ENCODE measurements at regions not wholly inside any gene's neighbourhood (a gene's known extent, or its start where the extent isn't known, plus 50 kb on each side); places are given as distances from the start of the nearest gene placed in this dataset.

DNA sequence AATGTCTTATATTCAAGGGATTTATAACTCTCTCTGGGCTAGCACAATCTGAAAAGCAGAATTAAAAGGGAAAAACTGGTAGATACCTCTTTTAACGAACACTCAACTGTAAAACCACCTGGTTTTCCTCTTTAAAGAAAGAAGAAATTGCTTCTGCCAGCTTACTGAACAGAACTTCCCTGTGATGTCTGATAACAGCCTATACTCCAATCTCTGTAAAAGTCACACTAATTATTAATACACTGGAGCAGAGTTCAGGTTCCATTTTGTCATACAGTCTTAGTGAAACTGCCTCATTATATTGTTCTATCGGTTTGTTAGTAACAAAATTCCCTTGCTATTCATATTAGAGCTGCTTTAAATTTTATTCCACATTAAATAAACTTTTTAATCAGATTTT lies 251.0 kb upstream of the STARD13 start:
- no peaks in the 10 kb centered on the region for H3K36me3 ChIP-seq (ENCODE audit: insufficient read depth, low read length)
- no peak for TF ChIP-seq SMC3 (conservative IDR thresholded peaks at IDR 0.05; ENCODE audit: poor library complexity)
- no peak for TF ChIP-seq POLR2AphosphoS5 (IDR thresholded peaks at IDR 0.05)
- TF ChIP-seq EP300 (conservative IDR thresholded peaks at IDR 0.05; ENCODE audit: poor library complexity, severe bottlenecking) = no peak
- no peak for TF ChIP-seq TAF1 (IDR thresholded peaks at IDR 0.05; ENCODE audit: low read depth)
- TF ChIP-seq, protein P1, sequence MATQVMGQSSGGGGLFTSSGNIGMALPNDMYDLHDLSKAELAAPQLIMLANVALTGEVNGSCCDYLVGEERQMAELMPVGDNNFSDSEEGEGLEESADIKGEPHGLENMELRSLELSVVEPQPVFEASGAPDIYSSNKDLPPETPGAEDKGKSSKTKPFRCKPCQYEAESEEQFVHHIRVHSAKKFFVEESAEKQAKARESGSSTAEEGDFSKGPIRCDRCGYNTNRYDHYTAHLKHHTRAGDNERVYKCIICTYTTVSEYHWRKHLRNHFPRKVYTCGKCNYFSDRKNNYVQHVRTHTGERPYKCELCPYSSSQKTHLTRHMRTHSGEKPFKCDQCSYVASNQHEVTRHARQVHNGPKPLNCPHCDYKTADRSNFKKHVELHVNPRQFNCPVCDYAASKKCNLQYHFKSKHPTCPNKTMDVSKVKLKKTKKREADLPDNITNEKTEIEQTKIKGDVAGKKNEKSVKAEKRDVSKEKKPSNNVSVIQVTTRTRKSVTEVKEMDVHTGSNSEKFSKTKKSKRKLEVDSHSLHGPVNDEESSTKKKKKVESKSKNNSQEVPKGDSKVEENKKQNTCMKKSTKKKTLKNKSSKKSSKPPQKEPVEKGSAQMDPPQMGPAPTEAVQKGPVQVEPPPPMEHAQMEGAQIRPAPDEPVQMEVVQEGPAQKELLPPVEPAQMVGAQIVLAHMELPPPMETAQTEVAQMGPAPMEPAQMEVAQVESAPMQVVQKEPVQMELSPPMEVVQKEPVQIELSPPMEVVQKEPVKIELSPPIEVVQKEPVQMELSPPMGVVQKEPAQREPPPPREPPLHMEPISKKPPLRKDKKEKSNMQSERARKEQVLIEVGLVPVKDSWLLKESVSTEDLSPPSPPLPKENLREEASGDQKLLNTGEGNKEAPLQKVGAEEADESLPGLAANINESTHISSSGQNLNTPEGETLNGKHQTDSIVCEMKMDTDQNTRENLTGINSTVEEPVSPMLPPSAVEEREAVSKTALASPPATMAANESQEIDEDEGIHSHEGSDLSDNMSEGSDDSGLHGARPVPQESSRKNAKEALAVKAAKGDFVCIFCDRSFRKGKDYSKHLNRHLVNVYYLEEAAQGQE (IDR thresholded peaks at IDR 0.05; ENCODE audit: borderline replicate concordance) = no peak
- no peak for TF ChIP-seq MXI1 (conservative IDR thresholded peaks at IDR 0.05; ENCODE audit: poor library complexity, severe bottlenecking)
- no peak for TF ChIP-seq RAD21 (conservative IDR thresholded peaks at IDR 0.05)
- TF ChIP-seq, protein P2, sequence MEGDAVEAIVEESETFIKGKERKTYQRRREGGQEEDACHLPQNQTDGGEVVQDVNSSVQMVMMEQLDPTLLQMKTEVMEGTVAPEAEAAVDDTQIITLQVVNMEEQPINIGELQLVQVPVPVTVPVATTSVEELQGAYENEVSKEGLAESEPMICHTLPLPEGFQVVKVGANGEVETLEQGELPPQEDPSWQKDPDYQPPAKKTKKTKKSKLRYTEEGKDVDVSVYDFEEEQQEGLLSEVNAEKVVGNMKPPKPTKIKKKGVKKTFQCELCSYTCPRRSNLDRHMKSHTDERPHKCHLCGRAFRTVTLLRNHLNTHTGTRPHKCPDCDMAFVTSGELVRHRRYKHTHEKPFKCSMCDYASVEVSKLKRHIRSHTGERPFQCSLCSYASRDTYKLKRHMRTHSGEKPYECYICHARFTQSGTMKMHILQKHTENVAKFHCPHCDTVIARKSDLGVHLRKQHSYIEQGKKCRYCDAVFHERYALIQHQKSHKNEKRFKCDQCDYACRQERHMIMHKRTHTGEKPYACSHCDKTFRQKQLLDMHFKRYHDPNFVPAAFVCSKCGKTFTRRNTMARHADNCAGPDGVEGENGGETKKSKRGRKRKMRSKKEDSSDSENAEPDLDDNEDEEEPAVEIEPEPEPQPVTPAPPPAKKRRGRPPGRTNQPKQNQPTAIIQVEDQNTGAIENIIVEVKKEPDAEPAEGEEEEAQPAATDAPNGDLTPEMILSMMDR (IDR thresholded peaks at IDR 0.05; ENCODE audit: poor library complexity, severe bottlenecking) = no peak
- no peak for TF ChIP-seq EZH2 (IDR thresholded peaks at IDR 0.05; ENCODE audit: borderline replicate concordance, insufficient read depth, low read length, poor library complexity, severe bottlenecking)
- no peak overlapping the region for H3K4me3 ChIP-seq (ENCODE audit: low read length)
- no peaks in the 10 kb centered on the region for H3K27me3 ChIP-seq (ENCODE audit: insufficient read depth, low read depth, low read length)
- H4K20me1 ChIP-seq (ENCODE audit: insufficient read depth) = no peaks in the 10 kb centered on the region
- no peak overlapping the region for H2AFZ ChIP-seq (ENCODE audit: low read depth, low read length)
- no peak overlapping the region for H3K4me2 ChIP-seq (ENCODE audit: low read length)
- no peaks in the 10 kb centered on the region for H3K9me3 ChIP-seq (ENCODE audit: low read length)
- H3K27ac ChIP-seq (ENCODE audit: low read length) = no peak overlapping the region
- no peaks in the 10 kb centered on the region for H3K9me2 ChIP-seq (ENCODE audit: insufficient read depth, low read length)
- H3F3A ChIP-seq (ENCODE audit: insufficient read depth, low read length, poor library complexity, severe bottlenecking) = peaks cover 2% of the 10 kb centered on the region
- no peaks in the 10 kb centered on the region for H3K79me2 ChIP-seq (replicated peaks; ENCODE audit: insufficient read depth, low read length)
- no peak overlapping the region for H3K9ac ChIP-seq (ENCODE audit: low read length)

DNA sequence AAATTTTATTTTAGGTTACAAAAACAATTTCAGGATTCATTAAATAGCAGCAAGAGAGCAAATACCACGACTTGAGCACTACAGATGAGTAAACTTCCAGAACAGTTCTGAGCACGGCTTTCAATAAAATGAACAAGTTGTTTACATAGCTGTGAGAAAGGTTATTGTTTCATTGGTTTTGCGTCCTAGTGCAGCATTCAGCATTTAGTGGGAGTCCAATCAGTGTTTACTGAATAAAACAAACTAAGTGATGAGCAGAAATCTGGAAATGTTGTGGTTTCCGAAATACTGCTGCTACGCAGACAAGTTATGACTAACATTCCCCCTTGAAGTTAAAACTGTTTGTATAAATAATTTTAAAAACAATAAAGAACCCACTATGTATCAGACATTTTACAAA lies 251.5 kb upstream of the STARD13 start:
- Histone ChIP-seq H3K27me3 (ENCODE audit: insufficient read depth, low read depth, low read length) (no peaks in the 10 kb centered on the region), H3K9me3 (ENCODE audit: low read length) (no peaks in the 10 kb centered on the region), H3K4me3 (ENCODE audit: low read length) (no peak overlapping the region), H2AFZ (ENCODE audit: low read depth, low read length) (no peak overlapping the region), H3K9me2 (ENCODE audit: insufficient read depth, low read length) (no peaks in the 10 kb centered on the region), H3K27ac (ENCODE audit: low read length) (no peak overlapping the region), H3K79me2 (replicated peaks; ENCODE audit: insufficient read depth, low read length) (no peaks in the 10 kb centered on the region), H3F3A (ENCODE audit: insufficient read depth, low read length, poor library complexity, severe bottlenecking) (peaks cover 4% of the 10 kb centered on the region), H4K20me1 (ENCODE audit: insufficient read depth) (no peaks in the 10 kb centered on the region), H3K4me2 (ENCODE audit: low read length) (no peak overlapping the region), H3K9ac (ENCODE audit: low read length) (no peak overlapping the region), H3K36me3 (ENCODE audit: insufficient read depth, low read length) (no peaks in the 10 kb centered on the region)
- TF ChIP-seq SMC3 (conservative IDR thresholded peaks at IDR 0.05; ENCODE audit: poor library complexity) (no peak), MXI1 (conservative IDR thresholded peaks at IDR 0.05; ENCODE audit: poor library complexity, severe bottlenecking) (no peak), RAD21 (conservative IDR thresholded peaks at IDR 0.05) (no peak), EZH2 (IDR thresholded peaks at IDR 0.05; ENCODE audit: borderline replicate concordance, insufficient read depth, low read length, poor library complexity, severe bottlenecking) (no peak), POLR2AphosphoS5 (IDR thresholded peaks at IDR 0.05) (no peak), TAF1 (IDR thresholded peaks at IDR 0.05; ENCODE audit: low read depth) (no peak), EP300 (conservative IDR thresholded peaks at IDR 0.05; ENCODE audit: poor library complexity, severe bottlenecking) (no peak)
- TF ChIP-seq, protein P2 (IDR thresholded peaks at IDR 0.05; ENCODE audit: poor library complexity, severe bottlenecking) = no peak
- TF ChIP-seq, protein P1 (IDR thresholded peaks at IDR 0.05; ENCODE audit: borderline replicate concordance) = no peak
